HUES6 (cell line): ENCODE measurements at regions not wholly inside any gene's neighbourhood (a gene's known extent, or its start where the extent isn't known, plus 50 kb on each side); places are given as distances from the start of the nearest gene placed in this dataset.

Experiments
- H3K27ac ChIP-seq: 2 replicates; pipeline ENCODE4 v1.7.0; 2013; ENCODE audit warnings: low read depth, mild to moderate bottlenecking, low read length, inconsistent platforms
- H3K27me3 ChIP-seq: 2 replicates; pipeline ENCODE4 v1.6.1; 2013; ENCODE audit warnings: low read length; ENCODE audit not compliant: control insufficient read depth, insufficient read depth
- H3K36me3 ChIP-seq: 2 replicates; pipeline ENCODE4 v1.6.1; 2013; ENCODE audit warnings: low read length; ENCODE audit not compliant: control insufficient read depth, insufficient read depth
- H3K4me1 ChIP-seq: 2 replicates; pipeline ENCODE4 v1.6.1; 2013; ENCODE audit warnings: low read length; ENCODE audit not compliant: control insufficient read depth, insufficient read depth
- H3K4me3 ChIP-seq: 2 replicates; pipeline ENCODE4 v1.5.1; 2013; ENCODE audit warnings: low read depth, low read length
- H3K9ac ChIP-seq: one replicate; pipeline ENCODE4 v1.6.1; 2013; ENCODE audit warnings: mild to moderate bottlenecking, low read length
- H3K9me3 ChIP-seq: 2 replicates; pipeline ENCODE4 v1.6.1; 2013; ENCODE audit warnings: low read depth, low read length; ENCODE audit not compliant: control insufficient read depth, insufficient read depth

DNA sequence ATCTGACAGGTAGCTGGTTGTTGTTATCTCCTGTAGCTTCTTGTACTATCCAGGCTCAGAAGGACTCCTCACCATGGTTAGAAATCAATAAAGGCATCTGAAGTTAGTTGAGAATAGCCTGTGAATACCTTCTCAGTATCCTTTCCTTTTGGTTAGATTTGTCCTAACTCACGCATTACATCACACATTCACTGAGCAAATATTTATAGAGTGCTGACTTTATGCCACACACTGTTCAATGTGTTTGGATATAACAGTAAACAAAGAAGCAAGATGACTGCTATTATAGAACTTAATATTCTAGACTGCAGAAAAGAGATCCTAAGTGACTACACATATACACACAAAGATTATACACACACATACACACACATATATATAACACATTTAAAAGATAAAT lies 889.9 kb upstream of the CHAC2 start:
- Histone ChIP-seq H3K9ac (no peak overlapping the region), H3K4me1 (no peaks in the 10 kb centered on the region), H3K27me3 (no peaks in the 10 kb centered on the region), H3K4me3 (no peak overlapping the region), H3K27ac (no peak overlapping the region), H3K36me3 (no peaks in the 10 kb centered on the region), H3K9me3 (no peaks in the 10 kb centered on the region)

DNA sequence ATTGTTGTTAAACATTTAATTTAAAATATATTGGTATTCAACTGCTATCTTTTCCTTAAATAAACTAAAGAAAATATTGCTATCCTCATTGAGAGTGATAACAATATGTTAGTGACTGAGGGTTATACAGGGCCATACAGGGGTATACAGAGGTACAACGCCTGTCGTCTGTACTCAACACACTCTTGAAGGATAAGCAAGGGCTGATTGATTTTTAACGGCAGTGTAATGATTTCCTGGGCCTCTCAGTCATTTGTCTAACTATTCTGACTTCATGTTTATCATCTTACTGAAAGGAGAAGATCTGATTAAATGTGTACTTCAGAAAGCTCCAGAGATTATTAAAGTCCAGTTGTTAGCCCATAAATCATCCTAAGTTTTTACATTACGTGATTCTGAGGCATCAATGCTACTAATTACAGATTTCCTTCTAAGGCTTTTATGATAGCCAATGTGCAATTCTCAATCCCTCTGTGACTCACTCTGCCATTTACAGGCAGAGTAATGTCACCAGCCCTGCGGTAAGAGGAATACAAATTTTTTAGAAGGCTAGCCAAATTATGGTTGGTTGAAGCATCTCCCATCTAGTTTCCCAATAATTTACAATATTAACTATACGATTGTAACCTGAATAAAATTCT lies 893.0 kb upstream of the CHAC2 start:
- Histone ChIP-seq H3K9me3 (no peaks in the 10 kb centered on the region), H3K36me3 (no peaks in the 10 kb centered on the region), H3K9ac (no peak overlapping the region), H3K27ac (no peak overlapping the region), H3K4me3 (no peak overlapping the region), H3K27me3 (no peaks in the 10 kb centered on the region), H3K4me1 (no peaks in the 10 kb centered on the region)

DNA sequence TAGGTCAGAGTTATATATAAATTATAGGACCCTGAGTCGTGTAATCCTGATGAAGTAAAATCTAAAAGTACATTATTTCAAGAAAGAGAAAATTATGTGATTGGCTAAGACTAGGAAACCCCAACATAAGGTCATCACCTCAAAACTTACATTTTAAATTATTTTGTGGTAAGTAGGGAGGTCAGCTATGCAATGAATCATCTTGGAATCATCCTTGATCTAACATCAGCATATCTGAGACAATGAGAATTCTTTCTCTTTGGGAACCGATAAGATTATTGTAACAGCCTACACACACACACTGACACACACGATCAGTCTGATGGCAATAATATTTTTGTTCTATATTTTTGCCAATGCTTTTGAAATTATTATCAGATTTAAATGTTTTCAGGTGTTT lies 904.8 kb upstream of the CHAC2 start:
- no peak overlapping the region for H3K27ac ChIP-seq
- H3K27me3 ChIP-seq, result no peaks in the 10 kb centered on the region
- no peak overlapping the region for H3K9ac ChIP-seq
- H3K4me1 ChIP-seq, result no peaks in the 10 kb centered on the region
- no peak overlapping the region for H3K4me3 ChIP-seq
- H3K36me3 ChIP-seq, result no peaks in the 10 kb centered on the region
- H3K9me3 ChIP-seq, result no peaks in the 10 kb centered on the region

DNA sequence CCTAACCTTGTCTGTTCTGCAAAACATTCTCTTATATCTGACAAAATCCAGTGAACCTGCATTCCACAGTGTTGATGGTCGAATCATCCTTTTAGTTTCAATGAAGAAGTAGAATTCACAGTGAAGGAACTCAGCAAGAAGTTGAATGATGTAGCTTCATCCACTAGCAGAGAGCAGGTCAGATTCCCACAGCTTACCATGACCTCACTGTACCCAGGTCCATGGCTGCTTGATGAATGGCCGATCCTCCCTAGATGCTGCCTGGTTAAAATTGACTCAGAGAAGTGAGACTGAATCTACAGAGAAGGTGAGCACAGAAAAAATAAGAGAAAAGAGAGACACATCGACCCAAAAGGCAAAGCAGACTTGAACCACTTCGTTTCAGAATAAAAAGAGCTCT lies 906.0 kb upstream of the CHAC2 start:
- Histone ChIP-seq H3K36me3 (no peaks in the 10 kb centered on the region), H3K4me1 (no peaks in the 10 kb centered on the region), H3K27me3 (no peaks in the 10 kb centered on the region), H3K4me3 (no peak overlapping the region), H3K27ac (no peak overlapping the region), H3K9ac (no peak overlapping the region), H3K9me3 (no peaks in the 10 kb centered on the region)

DNA sequence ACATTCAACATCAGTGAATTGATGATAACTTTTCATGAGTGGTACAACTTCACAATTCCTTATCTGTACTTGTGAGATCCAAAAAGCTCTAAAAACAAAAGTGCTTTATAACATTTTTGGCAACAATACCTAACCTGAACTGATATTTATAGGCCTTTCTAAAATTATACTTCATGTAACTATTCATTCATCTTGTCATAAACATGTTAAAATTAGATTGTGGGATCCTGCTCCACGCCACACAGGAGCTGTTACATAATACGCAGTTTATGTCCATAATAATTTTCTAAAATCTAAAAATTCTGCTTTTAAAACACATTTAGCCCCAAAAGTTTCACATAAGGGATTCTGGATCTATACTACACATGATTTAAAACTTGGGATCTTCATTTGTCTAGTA lies 908.5 kb upstream of the CHAC2 start:
- Histone ChIP-seq H3K36me3 (no peaks in the 10 kb centered on the region), H3K27me3 (no peaks in the 10 kb centered on the region), H3K4me1 (no peaks in the 10 kb centered on the region), H3K27ac (no peak overlapping the region), H3K4me3 (no peak overlapping the region), H3K9ac (no peak overlapping the region), H3K9me3 (no peaks in the 10 kb centered on the region)

DNA sequence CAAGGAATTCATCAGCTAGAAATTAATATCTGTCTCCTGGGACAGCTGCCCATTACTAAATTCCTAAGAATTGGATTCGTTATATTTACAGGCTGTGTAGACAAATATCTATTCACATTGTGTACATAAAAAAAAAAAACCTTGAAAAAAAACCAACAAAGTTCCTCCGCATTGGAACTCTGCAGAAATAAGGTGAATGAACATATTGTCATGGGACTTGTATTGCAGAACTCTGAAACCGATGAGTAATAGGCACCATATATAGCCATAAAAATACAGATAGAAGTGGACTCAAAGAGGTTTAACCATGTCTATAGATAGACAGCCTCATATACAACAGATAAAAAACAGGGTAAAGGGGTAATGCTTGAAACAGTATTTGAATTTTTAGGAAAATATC lies 909.9 kb upstream of the CHAC2 start:
- H3K9ac ChIP-seq, result no peak overlapping the region
- H3K4me1 ChIP-seq, result no peaks in the 10 kb centered on the region
- H3K36me3 ChIP-seq, result no peaks in the 10 kb centered on the region
- no peak overlapping the region for H3K27ac ChIP-seq
- H3K27me3 ChIP-seq, result no peaks in the 10 kb centered on the region
- no peaks in the 10 kb centered on the region for H3K9me3 ChIP-seq
- H3K4me3 ChIP-seq, result no peak overlapping the region

DNA sequence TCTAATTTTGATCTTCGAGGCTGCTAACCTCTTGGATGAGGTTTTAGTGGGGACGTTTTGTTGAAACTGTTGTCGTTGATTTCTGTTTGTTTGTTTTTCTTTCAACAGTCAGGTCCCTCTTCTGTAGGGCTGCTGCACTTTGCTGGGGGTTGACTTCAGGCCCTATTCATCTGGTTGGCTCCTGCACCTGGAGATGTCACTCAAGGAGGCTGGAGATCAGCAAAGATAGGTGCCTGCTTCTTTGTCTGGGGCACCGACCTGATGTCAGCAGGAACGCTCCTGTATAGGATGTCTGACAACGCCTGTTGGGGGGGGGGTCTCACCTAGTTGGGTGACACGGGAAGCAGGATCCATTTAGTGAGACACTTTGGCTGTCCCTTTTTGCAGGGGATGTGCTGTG lies 915.6 kb upstream of the CHAC2 start:
- H3K27me3 ChIP-seq, result no peaks in the 10 kb centered on the region
- no peak overlapping the region for H3K9ac ChIP-seq
- H3K36me3 ChIP-seq, result no peaks in the 10 kb centered on the region
- H3K4me3 ChIP-seq, result no peak overlapping the region
- H3K27ac ChIP-seq, result no peak overlapping the region
- no peaks in the 10 kb centered on the region for H3K4me1 ChIP-seq
- H3K9me3 ChIP-seq, result peaks cover 4% of the 10 kb centered on the region

DNA sequence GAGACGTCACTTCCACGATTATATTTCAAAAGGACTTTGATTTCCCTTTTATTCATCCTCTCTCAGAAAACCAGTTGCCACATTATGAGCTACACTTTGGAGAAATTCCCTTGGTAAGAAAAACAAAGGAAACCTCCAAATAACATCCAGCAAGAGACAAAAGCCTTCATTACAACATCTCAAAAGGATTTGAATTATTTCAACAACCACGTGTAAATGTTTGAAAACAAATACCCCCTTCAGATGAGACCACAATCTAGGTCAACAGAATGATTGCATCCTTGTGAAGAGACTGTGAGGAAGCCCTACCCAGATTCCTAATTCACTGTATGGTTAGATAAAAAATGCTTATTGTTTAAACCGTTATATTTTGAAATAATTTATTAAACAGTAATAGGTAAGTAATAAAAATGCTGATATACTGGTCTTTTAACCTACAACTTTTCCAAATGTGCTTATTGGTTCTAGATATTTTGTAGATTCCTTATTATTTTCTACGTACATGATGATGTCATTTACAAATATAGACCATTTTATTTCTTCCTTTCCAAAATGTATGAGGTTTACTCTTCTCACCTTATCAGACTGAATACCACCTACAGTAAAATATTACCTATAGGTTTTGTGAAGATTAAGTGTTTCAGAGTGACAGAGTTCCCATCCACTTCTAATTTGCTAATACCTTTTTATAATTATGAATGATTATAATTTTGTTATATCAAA lies 922.7 kb upstream of the CHAC2 start:
- Histone ChIP-seq H3K9ac (no peak overlapping the region), H3K4me1 (no peaks in the 10 kb centered on the region; the same call in 1 of the 2 replicates), H3K27me3 (no peaks in the 10 kb centered on the region), H3K36me3 (no peaks in the 10 kb centered on the region), H3K27ac (no peak overlapping the region), H3K4me3 (no peak overlapping the region), H3K9me3 (no peaks in the 10 kb centered on the region)

DNA sequence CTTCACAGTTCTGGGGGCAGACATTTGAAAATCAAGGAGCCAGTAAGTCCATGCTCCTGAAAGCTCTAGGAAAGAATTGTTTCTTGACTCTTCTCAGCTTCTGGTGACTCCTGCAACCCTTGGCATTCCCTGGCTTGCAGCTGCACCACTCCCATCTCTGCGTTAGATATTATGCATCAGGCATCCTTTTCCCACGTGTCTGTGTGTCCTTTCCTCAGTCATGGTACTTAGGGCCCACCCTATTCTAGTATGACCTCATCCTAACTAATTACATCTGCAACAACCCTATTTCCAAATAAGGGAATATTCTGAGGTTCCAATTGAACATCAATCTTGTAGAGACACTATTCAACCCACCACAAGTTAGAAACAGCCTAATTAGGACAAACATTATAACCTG lies 931.7 kb upstream of the CHAC2 start:
- no peaks in the 10 kb centered on the region for H3K9me3 ChIP-seq
- no peaks in the 10 kb centered on the region for H3K4me1 ChIP-seq
- no peak overlapping the region for H3K4me3 ChIP-seq
- H3K27me3 ChIP-seq, result no peaks in the 10 kb centered on the region
- no peak overlapping the region for H3K9ac ChIP-seq
- H3K36me3 ChIP-seq, result no peaks in the 10 kb centered on the region
- H3K27ac ChIP-seq, result no peak overlapping the region

DNA sequence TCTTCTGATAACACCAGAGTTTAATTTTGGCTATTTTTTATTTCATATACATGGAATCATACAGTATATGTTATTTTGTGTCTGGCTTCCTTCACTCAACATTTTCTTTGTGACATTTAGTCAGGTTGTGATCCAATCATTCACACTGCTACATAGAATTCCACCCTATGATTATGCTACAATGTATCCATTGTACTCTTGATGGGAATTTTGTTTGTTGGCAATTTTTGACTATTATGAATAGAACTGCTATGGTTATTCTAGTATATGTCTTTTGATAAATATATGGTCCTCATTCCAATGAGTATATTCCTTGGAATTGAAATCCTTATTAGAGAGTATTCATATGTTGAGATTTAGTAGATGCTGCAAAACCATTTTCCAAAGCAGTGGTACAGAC lies 936.4 kb upstream of the CHAC2 start:
- Histone ChIP-seq H3K27me3 (no peaks in the 10 kb centered on the region), H3K4me3 (no peak overlapping the region), H3K27ac (no peak overlapping the region), H3K4me1 (no peaks in the 10 kb centered on the region), H3K9ac (no peak overlapping the region), H3K36me3 (no peaks in the 10 kb centered on the region), H3K9me3 (no peaks in the 10 kb centered on the region)

DNA sequence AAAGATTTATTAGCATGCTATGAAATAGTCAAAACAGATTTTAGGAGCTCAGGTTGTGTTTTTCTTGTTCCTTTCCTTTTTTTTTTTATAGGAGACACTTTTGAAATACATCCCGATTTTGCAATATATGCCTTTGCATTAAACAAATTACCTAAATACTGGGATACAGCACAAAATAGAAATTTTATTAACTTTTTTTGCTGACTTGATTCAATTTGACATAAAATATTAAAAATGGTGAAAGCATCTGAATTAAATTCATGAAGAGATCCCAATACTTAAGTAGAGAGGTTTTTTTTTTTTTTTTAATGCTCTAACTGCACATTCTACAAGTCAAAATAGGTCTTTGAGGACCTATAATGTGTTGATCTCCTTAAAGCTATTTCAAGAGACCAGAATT lies 939.5 kb upstream of the CHAC2 start:
- H3K27me3 ChIP-seq, result no peaks in the 10 kb centered on the region

More for the DNA sequence above, 939.5 kb upstream of the CHAC2 start:
- H3K4me1 ChIP-seq, result no peaks in the 10 kb centered on the region
- no peak overlapping the region for H3K4me3 ChIP-seq
- H3K27ac ChIP-seq, result no peak overlapping the region
- no peak overlapping the region for H3K9ac ChIP-seq
- H3K36me3 ChIP-seq, result no peaks in the 10 kb centered on the region
- no peaks in the 10 kb centered on the region for H3K9me3 ChIP-seq
